Duodenal mucosa (tissue), 2 donors: ENCODE measurements at regions not wholly inside any gene's neighbourhood (a gene's known extent, or its start where the extent isn't known, plus 50 kb on each side); places are given as distances from the start of the nearest gene placed in this dataset.

Experiments
- H3K27ac ChIP-seq: one replicate; pipeline ENCODE4 v1.7.0; 2013; ENCODE audit warnings: low read depth, low read length
- H3K27me3 ChIP-seq, 2 donors: one replicate each; pipeline ENCODE4 v1.7.0; 2013; ENCODE audit warnings: low read length in 2 of 2, control low read depth in 1 of 2; ENCODE audit not compliant: insufficient read depth in 2 of 2, control insufficient read depth in 1 of 2
- H3K36me3 ChIP-seq, 2 donors: one replicate each; pipeline ENCODE4 v1.7.0; 2013; ENCODE audit warnings: low read length in 2 of 2, control low read depth in 1 of 2; ENCODE audit not compliant: insufficient read depth in 2 of 2, control insufficient read depth in 1 of 2
- H3K4me1 ChIP-seq, 2 donors: one replicate each; pipeline ENCODE4 v1.7.0; 2013; ENCODE audit warnings: low read length in 2 of 2, control low read depth in 1 of 2; ENCODE audit not compliant: insufficient read depth in 2 of 2, control insufficient read depth in 1 of 2
- H3K4me3 ChIP-seq, 2 donors: one replicate each; pipeline ENCODE4 v1.7.0; 2013; ENCODE audit warnings: low read length in 2 of 2, low read depth in 1 of 2
- H3K9ac ChIP-seq, 2 donors: one replicate each; pipeline ENCODE4 v1.7.0; 2013; ENCODE audit warnings: low read length in 2 of 2, low read depth in 1 of 2
- H3K9me3 ChIP-seq, 2 donors: one replicate each; pipeline ENCODE4 v1.7.0; 2013; ENCODE audit warnings: low read length in 2 of 2, control low read depth in 1 of 2; ENCODE audit not compliant: control insufficient read depth in 1 of 2

DNA sequence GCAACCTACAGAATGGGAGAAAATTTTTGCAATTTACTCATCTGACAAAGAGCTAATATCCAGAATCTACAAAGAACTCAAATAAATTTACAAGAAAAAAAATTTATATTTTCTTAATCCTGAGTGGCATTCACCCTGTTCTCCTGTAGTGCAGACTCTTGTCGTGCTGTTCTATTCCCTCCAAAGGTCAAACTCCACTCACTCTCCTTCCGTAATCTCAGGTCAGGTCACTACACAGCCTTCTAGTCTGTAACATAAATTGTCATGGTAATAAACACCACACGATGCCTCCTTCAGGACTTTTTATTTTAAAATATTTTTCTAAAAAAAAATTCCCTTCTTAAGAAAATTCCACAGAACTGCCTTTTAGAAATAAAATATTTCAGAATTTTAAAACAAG, 417.9 kb upstream of the GCFC2 start:
- no peaks in the 10 kb centered on the region for H3K36me3 ChIP-seq
- no peak overlapping the region for H3K27ac ChIP-seq
- no peak overlapping the region for H3K4me3 ChIP-seq

DNA sequence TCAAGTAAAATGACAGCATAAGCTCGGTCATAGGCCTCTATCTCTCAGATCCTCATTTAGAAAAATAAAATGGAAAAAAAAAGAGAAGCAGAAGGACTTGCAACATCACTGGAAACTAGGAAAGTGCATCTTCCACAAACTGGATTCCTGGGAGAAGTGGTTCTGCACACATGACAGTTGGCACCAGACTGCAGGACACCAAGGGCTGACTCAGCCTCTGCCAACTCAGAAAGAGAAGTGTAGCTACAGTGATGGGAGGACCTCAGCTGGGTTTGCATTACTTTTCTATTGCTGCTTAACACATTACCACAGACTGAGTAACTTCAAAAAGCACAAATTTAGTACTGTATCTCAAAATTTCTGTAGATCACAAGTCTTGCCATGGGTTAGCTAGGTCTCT, 409.5 kb upstream of the GCFC2 start:
- H3K27me3 ChIP-seq, result no peaks in the 10 kb centered on the region
- H3K9me3 ChIP-seq, result no peaks in the 10 kb centered on the region

More for the DNA sequence above, 417.9 kb upstream of the GCFC2 start:
- peaks cover 10 to 11% of the 10 kb centered on the region in 2 donors for H3K4me1 ChIP-seq
- H3K9me3 ChIP-seq, result no peaks in the 10 kb centered on the region
- no peak overlapping the region for H3K9ac ChIP-seq
- no peaks in the 10 kb centered on the region for H3K27me3 ChIP-seq

DNA sequence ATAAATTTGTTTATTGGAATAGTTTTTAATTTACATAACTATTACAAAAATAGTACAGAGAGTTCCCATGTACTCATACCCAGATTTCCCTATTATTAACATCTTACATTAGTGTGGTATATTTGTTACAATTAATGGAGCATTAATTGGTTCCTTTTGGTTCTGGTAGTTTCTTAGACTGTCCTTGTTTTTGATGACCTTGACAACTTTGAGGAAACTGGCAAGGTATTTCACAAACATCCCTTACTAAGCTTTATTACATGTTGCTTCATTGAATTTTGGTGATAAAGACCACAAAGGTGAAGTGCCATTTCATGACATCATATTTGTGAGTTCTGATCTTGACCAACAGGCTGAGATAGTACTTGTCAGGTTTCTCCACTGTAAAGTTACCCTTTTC, 379.0 kb upstream of the GCFC2 start:
- no peak overlapping the region for H3K4me3 ChIP-seq
- H3K27ac ChIP-seq, result no peak overlapping the region
- H3K9ac ChIP-seq, result no peak overlapping the region
- no peaks in the 10 kb centered on the region for H3K9me3 ChIP-seq
- no peaks in the 10 kb centered on the region for H3K36me3 ChIP-seq
- H3K27me3 ChIP-seq, result no peaks in the 10 kb centered on the region
- H3K4me1 ChIP-seq, result no peaks in the 10 kb centered on the region

More for the DNA sequence above, 409.5 kb upstream of the GCFC2 start:
- no peaks in the 10 kb centered on the region for H3K36me3 ChIP-seq
- H3K4me3 ChIP-seq, result no peak overlapping the region
- no peak overlapping the region for H3K9ac ChIP-seq
- H3K4me1 ChIP-seq, result no peaks in the 10 kb centered on the region
- H3K27ac ChIP-seq, result no peak overlapping the region

DNA sequence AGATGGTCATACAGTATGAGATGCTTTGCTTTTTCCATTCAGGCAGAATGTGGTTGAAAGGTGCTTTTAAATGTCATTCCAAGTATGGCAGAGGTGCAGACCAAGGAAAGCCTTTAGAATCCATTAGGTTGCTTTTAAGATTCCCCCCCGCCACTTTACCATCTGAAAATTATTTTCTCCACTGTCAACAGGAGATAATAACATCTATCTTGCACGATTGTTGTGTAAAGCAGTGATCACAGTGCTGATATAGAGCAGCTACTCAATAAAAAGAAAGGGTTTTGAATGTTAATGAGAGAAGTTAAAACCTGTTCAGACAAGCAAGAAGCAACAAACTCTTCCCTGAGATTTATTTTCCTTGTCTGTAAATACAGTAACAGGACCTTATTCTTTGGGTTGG, 372.5 kb upstream of the GCFC2 start:
- Histone ChIP-seq H3K4me3 (no peak overlapping the region), H3K9me3 (no peaks in the 10 kb centered on the region), H3K27ac (no peak overlapping the region), H3K9ac (no peak overlapping the region), H3K27me3 (no peaks in the 10 kb centered on the region), H3K36me3 (no peaks in the 10 kb centered on the region), H3K4me1 (no peaks in the 10 kb centered on the region)

DNA sequence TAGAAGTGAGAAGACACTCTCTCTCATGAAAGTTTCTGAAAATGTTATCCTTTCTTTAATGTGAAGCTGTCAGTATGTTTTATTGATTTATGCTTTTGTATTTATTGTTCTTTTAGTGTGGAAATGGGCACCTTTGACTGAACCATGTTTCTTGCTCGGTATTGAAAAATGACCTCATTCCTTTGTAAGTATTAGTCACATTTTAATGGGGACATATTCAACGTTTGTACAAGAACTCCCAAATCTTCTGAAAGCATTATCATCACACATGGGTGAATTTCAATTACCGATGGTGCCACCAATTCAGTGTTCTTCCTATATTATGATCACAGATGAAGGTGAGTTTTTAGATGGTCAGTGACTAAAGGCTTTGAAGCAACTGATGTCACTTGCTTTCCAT, 371.8 kb upstream of the GCFC2 start:
- Histone ChIP-seq H3K4me1 (no peaks in the 10 kb centered on the region), H3K27me3 (no peaks in the 10 kb centered on the region), H3K4me3 (no peak overlapping the region), H3K36me3 (no peaks in the 10 kb centered on the region), H3K27ac (no peak overlapping the region), H3K9ac (no peak overlapping the region), H3K9me3 (no peaks in the 10 kb centered on the region)

DNA sequence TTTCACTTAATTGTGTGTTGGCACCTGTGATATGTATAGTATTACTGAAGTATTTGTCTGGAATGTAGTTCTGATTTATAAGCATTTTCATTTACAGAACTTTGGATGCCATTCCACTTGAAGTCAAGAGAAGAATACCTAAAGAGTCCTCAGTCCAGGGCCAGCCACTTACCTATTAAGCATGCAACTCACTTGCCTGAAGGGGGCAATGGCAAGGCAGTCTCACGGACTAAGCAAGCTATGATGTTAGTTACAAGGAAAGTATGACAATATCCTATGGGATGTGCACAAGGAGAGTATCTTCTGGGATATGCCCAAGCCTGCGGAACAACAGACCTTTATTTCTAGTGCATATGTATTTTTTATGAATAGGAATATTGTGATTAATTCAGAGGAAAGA, 369.4 kb upstream of the GCFC2 start:
- Histone ChIP-seq H3K9ac (no peak overlapping the region), H3K4me3 (no peak overlapping the region), H3K27ac (no peak overlapping the region), H3K27me3 (no peaks in the 10 kb centered on the region), H3K4me1 (no peaks in the 10 kb centered on the region), H3K36me3 (no peaks in the 10 kb centered on the region), H3K9me3 (no peaks in the 10 kb centered on the region)

DNA sequence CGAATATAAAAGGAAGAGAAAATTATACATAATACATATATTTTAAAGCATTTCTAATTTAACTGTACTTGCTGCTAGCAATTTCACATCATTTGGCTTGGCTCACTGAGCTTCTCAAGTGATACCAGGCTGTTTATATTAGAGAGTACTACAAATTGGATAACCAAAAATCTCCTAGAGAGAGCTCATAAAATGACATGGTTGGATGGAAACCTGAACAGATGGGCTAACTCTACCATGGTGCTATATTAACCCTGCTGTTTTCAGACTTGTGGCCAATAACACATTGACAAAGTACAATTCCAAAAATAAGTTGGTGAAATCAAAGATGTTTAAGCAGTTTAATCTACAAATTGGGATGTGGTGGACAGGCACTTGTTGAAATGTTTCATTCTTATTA, 364.4 kb upstream of the GCFC2 start:
- Histone ChIP-seq H3K27ac (no peak overlapping the region), H3K4me1 (no peaks in the 10 kb centered on the region), H3K9me3 (no peaks in the 10 kb centered on the region), H3K4me3 (no peak overlapping the region), H3K27me3 (no peaks in the 10 kb centered on the region), H3K9ac (no peak overlapping the region), H3K36me3 (no peaks in the 10 kb centered on the region)

DNA sequence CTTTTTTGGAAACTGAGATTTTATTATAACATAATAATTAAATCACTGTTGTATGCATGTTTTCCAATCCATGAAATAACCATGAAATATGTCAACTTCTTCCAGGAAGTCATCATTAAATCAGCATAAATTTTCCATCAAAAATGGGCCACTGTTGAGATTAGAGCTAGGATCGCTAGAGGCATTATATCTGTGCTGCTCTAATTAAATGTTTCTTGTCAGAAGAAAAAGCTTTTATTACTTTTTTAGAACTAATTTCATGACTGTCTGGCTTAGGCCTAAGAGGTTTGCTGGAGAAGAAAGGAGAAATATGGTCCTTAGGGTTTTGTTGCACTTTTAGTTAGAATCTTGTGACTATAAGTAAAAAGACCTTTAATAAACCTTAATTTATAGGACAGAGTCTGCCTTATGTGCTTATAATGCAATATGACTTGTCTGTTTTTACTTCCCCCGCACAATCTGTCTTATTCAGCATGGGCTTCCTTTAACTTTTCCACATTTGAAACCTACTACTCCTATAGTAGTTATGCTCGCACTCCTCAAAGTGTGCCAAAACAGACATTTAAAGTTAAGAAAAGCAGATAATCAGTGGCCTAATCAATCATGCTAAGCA, 363.4 kb upstream of the GCFC2 start:
- H3K4me1 ChIP-seq, result no peaks in the 10 kb centered on the region
- no peaks in the 10 kb centered on the region for H3K27me3 ChIP-seq
- H3K36me3 ChIP-seq, result no peaks in the 10 kb centered on the region
- no peak overlapping the region for H3K27ac ChIP-seq
- no peak overlapping the region for H3K4me3 ChIP-seq
- no peak overlapping the region for H3K9ac ChIP-seq
- no peaks in the 10 kb centered on the region for H3K9me3 ChIP-seq

DNA sequence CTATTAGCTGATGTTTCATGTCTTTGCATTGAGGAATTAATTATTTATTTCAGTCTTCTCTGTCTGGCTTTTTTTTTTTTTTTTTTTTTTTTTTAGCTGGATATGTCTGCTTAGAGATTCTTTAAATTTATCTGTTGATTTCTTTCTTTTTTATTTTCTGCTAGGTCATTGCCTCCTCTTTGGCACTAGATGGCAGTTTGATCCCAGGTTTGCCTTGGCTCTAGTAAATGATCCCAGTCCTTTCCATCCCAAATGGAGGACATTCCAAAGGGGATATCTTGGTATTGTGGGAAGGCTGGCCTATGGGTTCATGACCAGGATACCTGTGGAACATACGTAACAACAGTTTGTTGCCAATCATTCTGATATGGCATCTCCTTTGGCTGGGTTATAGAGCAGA, 339.5 kb upstream of the GCFC2 start:
- no peaks in the 10 kb centered on the region for H3K4me1 ChIP-seq
- peaks cover 0 to 7% of the 10 kb centered on the region in 2 donors for H3K9me3 ChIP-seq
- H3K27ac ChIP-seq, result no peak overlapping the region
- no peaks in the 10 kb centered on the region for H3K36me3 ChIP-seq
- H3K27me3 ChIP-seq, result no peaks in the 10 kb centered on the region
- no peak overlapping the region for H3K9ac ChIP-seq
- no peak overlapping the region for H3K4me3 ChIP-seq

DNA sequence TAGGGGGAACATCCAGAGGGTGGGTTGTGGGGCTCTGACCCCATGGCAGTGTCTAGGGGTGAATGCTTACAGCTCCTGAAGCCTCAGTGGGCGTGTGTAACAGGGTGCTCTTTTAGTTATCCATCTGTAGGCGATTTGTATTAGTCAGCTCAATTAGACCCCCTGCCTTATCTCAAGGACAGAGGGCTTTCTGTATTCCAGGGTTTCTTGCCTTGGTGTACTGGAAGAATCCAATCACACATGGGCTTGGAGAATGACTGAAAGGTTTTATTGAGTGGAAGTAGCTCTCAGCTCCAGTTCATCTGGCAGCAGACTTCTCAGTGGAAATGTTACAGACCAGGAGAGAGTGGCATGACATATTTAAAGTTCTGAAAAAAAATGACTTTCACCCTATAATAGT, 334.0 kb upstream of the GCFC2 start:
- Histone ChIP-seq H3K4me1 (no peaks in the 10 kb centered on the region), H3K36me3 (no peaks in the 10 kb centered on the region), H3K4me3 (no peak overlapping the region), H3K27ac (no peak overlapping the region), H3K9ac (no peak overlapping the region), H3K27me3 (no peaks in the 10 kb centered on the region), H3K9me3 (no peaks in the 10 kb centered on the region)

DNA sequence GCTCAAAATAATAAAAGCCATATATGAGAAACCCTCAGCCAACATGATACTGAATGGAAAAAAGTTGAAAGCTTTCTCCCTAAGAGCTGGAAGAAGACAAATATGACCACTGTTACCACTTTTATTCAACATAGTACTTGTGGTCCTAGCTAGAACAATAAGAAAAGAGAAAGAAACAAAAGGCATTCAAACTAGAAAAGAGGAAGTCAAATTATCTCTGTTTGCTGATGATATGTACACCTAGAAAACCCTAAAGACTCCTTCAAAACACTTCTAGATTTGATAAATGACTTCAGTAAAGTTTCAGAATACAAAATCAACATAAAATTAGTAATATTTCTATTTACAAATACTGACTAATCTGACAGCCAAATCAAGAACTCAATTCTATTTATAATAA, 328.8 kb upstream of the GCFC2 start:
- H3K9ac ChIP-seq, result no peak overlapping the region
- no peaks in the 10 kb centered on the region for H3K9me3 ChIP-seq
- no peak overlapping the region for H3K27ac ChIP-seq
- no peaks in the 10 kb centered on the region for H3K36me3 ChIP-seq
- H3K4me3 ChIP-seq, result no peak overlapping the region
- H3K4me1 ChIP-seq, result no peaks in the 10 kb centered on the region
- no peaks in the 10 kb centered on the region for H3K27me3 ChIP-seq
